AG10803 (cell line): ENCODE measurements at regions not wholly inside any gene's neighbourhood (a gene's known extent, or its start where the extent isn't known, plus 50 kb on each side); places are given as distances from the start of the nearest gene placed in this dataset.
A peak's percentile ranks its signal among the peaks of the same experiment; 100 is the strongest.

Experiments used
- DNase-seq: peaks from one replicate; pipeline ENCODE4 v3.0.0; 2010; ENCODE audit warnings: low read depth
- H3K4me3 ChIP-seq: 2 replicates; pipeline ENCODE4 v1.5.1; 2011; ENCODE audit warnings: mild to moderate bottlenecking, low read length, control low read depth
- CTCF ChIP-seq: conservative IDR thresholded peaks from 2 replicates; pipeline ENCODE4 v1.5.1; 2011; ENCODE audit warnings: mild to moderate bottlenecking, low read length, control low read depth, inconsistent platforms

- peak; percentile 86 for DNase-seq
- peak; percentile 71 for TF ChIP-seq CTCF
Observed at GRCh38 chr9:12884736-12885395, 110.0 kb downstream of the LURAP1L start.

GRCh38 chr9:12889402-12890106 lies 114.7 kb downstream of the LURAP1L start:
- DNase-seq = no peak
- TF ChIP-seq CTCF = no peak
- H3K4me3 ChIP-seq = no peak overlapping the region

More at GRCh38 chr9:12884736-12885395, 110.0 kb downstream of the LURAP1L start:
- H3K4me3 ChIP-seq = no peak overlapping the region

- DNase-seq = no peak
- no peak overlapping the region for H3K4me3 ChIP-seq
- TF ChIP-seq CTCF = no peak
Observed at GRCh38 chr9:12891588-12891987, 116.8 kb downstream of the LURAP1L start.

GRCh38 chr9:12903316-12903715 lies 128.5 kb downstream of the LURAP1L start:
- DNase-seq = no peak
- no peak overlapping the region for H3K4me3 ChIP-seq
- TF ChIP-seq CTCF = no peak

- no peak for TF ChIP-seq CTCF
- no peak overlapping the region for H3K4me3 ChIP-seq
- DNase-seq = no peak
Observed at GRCh38 chr9:12904261-12905000, 129.6 kb downstream of the LURAP1L start.

- H3K4me3 ChIP-seq = no peak overlapping the region
- peak; percentile 60 for DNase-seq
- TF ChIP-seq CTCF = no peak
Observed at GRCh38 chr9:12906646-12907045, 131.8 kb downstream of the LURAP1L start.
